MM.1S (cell line): ENCODE measurements at regions not wholly inside any gene's neighbourhood (a gene's known extent, or its start where the extent isn't known, plus 50 kb on each side); places are given as distances from the start of the nearest gene placed in this dataset.

Source experiments
- CTCF ChIP-seq: fragments of 300-600 bp; sonication (generic); IDR thresholded peaks from 2 replicates; pipeline ENCODE4 v1.5.1; 2016; ENCODE audit warnings: antibody characterized with exemption, low read length, mixed read lengths
- EZH2 ChIP-seq: fragments of 300-600 bp; sonication (generic); optimal IDR thresholded peaks from 2 replicates; pipeline ENCODE3; 2017; ENCODE audit warnings: low read depth, mild to moderate bottlenecking, antibody characterized with exemption, low read length, mixed read lengths
- EZH2phosphoT487 ChIP-seq: fragments of 300-600 bp; sonication (generic); IDR thresholded peaks from 2 replicates; pipeline ENCODE4 v1.6.1; 2018; ENCODE audit warnings: antibody characterized with exemption, low read length

DNA sequence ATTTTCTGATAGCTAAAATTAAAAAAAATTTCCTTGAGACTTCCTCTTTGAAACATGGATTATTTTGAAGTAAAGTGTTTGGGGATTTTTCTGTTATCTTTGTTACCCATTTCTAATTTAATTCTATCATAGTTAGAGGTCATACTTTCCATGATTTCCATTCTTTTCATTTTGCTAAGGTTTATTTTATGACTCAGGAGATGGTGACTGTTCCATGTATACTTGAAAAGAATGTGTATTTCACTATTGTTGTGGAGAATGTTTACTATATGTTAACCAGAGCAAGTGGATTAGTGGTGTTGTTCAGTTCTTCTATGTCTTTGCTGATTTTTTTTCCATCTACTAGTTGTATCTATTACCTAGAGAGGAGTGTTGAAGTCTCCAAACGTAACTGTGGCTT lies 250.5 kb upstream of the PELI2 start:
- TF ChIP-seq CTCF (no peak), EZH2 (no peak), EZH2phosphoT487 (no peak)
